Fibroblast of the aortic adventitia (primary cell): ENCODE measurements at regions not wholly inside any gene's neighbourhood (a gene's known extent, or its start where the extent isn't known, plus 50 kb on each side); places are given as distances from the start of the nearest gene placed in this dataset.

ENCODE experiments used
- DNase-seq: peaks from one replicate; pipeline ENCODE4 v3.0.0-alpha.2; 2010; ENCODE audit warnings: low read depth
- H3K4me3 ChIP-seq: 2 replicates; pipeline ENCODE4 v1.5.1; 2011; ENCODE audit warnings: low read depth, mild to moderate bottlenecking, control low read depth, low read length, moderate library complexity
- CTCF ChIP-seq: IDR thresholded peaks from 2 replicates; pipeline ENCODE4 v1.5.1; 2011; ENCODE audit warnings: mild to moderate bottlenecking, low read length, control low read depth, inconsistent platforms; ENCODE audit not compliant: insufficient read depth

- no peak for TF ChIP-seq CTCF
- DNase-seq = no peak
- no peak overlapping the region for H3K4me3 ChIP-seq
Measured at GRCh38 chr6:163710532-163711470, 296.3 kb downstream of the QKI start.

GRCh38 chr6:163709693-163710092 lies 295.2 kb downstream of the QKI start:
- no peak for DNase-seq
- TF ChIP-seq CTCF = no peak
- H3K4me3 ChIP-seq = no peak overlapping the region

- H3K4me3 ChIP-seq = no peak overlapping the region
- no peak for DNase-seq
Measured at GRCh38 chr6:163709255-163709654, 294.7 kb downstream of the QKI start.

GRCh38 chr6:163708466-163708865 lies 293.9 kb downstream of the QKI start:
- no peak overlapping the region for H3K4me3 ChIP-seq
- DNase-seq = no peak
- TF ChIP-seq CTCF = no peak

More at GRCh38 chr6:163709255-163709654, 294.7 kb downstream of the QKI start:
- no peak for TF ChIP-seq CTCF

GRCh38 chr6:163707387-163708355 lies 293.2 kb downstream of the QKI start:
- TF ChIP-seq CTCF = no peak
- no peak for DNase-seq
- H3K4me3 ChIP-seq = no peak overlapping the region

GRCh38 chr6:163706500-163707087 lies 292.1 kb downstream of the QKI start:
- no peak for TF ChIP-seq CTCF
- H3K4me3 ChIP-seq = no peak overlapping the region
- DNase-seq = no peak
